Right atrium auricular region (tissue), 2 donors: ENCODE measurements at regions not wholly inside any gene's neighbourhood (a gene's known extent, or its start where the extent isn't known, plus 50 kb on each side); places are given as distances from the start of the nearest gene placed in this dataset.

Experiments
- DNase-seq: peaks from one replicate; pipeline ENCODE4 v3.0.0-alpha.2; 2019; ENCODE audit warnings: low spot score
- H3K27ac ChIP-seq, 2 donors: fragments of 200-600 bp; sonication (generic); 1 replicate in 1 of 2; 2 replicates in 1 of 2; pipeline ENCODE4 v1.5.1; 2016 to 2019
- H3K27me3 ChIP-seq, 2 donors: fragments of 200-600 bp; sonication (generic); one replicate each; pipeline versions ENCODE4 v1.5.1 to v1.6.0; 2017 to 2019
- H3K36me3 ChIP-seq: fragments of 200-600 bp; sonication (generic); one replicate; pipeline ENCODE4 v1.5.1; 2016
- H3K4me1 ChIP-seq, 2 donors: fragments of 200-600 bp; sonication (generic); one replicate each; pipeline versions ENCODE4 v1.5.1 to v1.6.0; 2017 to 2019
- H3K4me3 ChIP-seq, 2 donors: fragments of 200-600 bp; sonication (generic); 1 replicate in 1 of 2; 2 replicates in 1 of 2; pipeline ENCODE4 v1.5.1; 2017 to 2019; ENCODE audit warnings: mild to moderate bottlenecking in 1 of 2, moderate library complexity in 1 of 2
- H3K9me3 ChIP-seq, 2 donors: fragments of 200-600 bp; sonication (generic); one replicate each; pipeline ENCODE4 v1.5.1; 2019
- CTCF ChIP-seq, 2 donors: fragments of 200-600 bp; sonication (generic); IDR thresholded peaks; one replicate each; pipeline ENCODE4 v1.5.1; 2019; ENCODE audit warnings: antibody characterized with exemption in 2 of 2

DNA sequence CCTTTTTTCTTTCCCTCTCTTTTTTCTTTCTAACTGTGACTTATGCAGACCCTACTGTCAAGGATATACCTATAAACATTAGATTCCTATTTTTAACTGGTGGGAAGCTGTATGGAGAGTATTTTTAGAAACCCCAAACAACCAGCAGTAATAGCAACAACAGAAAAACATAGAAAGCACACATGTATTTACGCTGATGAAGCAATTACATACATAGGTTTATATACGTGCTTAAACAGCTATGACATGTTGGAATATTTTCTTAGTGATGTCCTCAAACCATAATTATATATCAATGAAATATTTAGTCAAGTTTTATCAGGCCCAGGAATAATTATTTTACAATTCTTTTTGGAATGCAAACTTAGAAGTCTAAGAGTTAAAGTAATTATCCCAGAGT is 294.3 kb upstream of the SOX4 start:
- H3K4me3 ChIP-seq, result no peak overlapping the region
- H3K9me3 ChIP-seq, result peaks cover 0 to 37% of the 10 kb centered on the region in 2 donors
- no peaks in the 10 kb centered on the region for H3K27me3 ChIP-seq
- no peak for TF ChIP-seq CTCF (IDR thresholded peaks at IDR 0.05)
- H3K4me1 ChIP-seq, result no peaks in the 10 kb centered on the region
- DNase-seq, result no peak
- H3K27ac ChIP-seq, result no peak overlapping the region
- no peaks in the 10 kb centered on the region for H3K36me3 ChIP-seq

DNA sequence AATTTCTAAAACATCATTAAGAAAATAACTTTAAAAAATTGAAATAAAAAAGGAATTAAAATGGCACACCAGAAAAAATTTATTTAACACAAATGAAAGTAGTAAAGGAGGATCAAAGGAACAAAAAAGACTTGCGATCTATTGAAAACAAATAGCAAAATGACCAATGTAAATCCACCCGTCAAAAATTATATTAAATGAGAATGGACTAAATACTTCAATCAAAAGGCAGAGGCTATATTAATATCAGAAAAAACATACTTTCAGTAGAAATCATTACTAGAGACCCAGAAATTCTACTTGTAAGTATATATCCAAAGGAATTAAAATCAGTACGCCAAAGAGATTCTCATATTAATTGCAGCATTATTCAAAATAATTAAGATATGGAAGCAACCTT is 293.1 kb upstream of the SOX4 start:
- Histone ChIP-seq H3K4me1 (no peaks in the 10 kb centered on the region), H3K4me3 (no peak overlapping the region), H3K27ac (no peak overlapping the region), H3K36me3 (no peaks in the 10 kb centered on the region), H3K27me3 (no peaks in the 10 kb centered on the region), H3K9me3 (peaks cover 0 to 37% of the 10 kb centered on the region in 2 donors)
- no peak for TF ChIP-seq CTCF (IDR thresholded peaks at IDR 0.05)
- no peak for DNase-seq

GRCh38 chr6:21305893-21306332 is 287.6 kb upstream of the SOX4 start:
- Histone ChIP-seq H3K4me3 (no peak overlapping the region), H3K27me3 (no peaks in the 10 kb centered on the region), H3K27ac (no peak overlapping the region), H3K9me3 (peaks cover 0 to 21% of the 10 kb centered on the region in 2 donors), H3K4me1 (no peaks in the 10 kb centered on the region), H3K36me3 (no peaks in the 10 kb centered on the region)
- no peak for DNase-seq
- peak in 1 of 2 donors; percentile 11 for TF ChIP-seq CTCF (IDR thresholded peaks at IDR 0.05)

DNA sequence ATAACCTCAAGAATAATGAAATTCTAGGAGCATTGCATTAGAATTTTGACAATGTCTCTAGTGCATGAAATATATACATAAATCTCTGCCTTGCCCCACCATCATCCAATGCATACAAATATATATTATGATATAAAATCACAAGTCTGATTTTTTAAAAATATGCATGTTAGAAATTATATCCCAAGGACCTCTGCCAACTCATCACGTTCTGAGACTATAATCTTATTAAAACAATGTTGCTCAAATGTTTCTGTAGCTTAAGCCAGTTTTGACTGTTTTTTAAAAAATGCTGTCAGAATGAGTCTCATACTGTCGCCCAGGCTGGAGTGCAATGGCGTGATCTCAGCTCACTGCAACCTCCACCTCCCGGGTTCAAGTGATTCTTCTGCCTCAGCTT is 287.0 kb upstream of the SOX4 start:
- DNase-seq, result no peak
- no peak for TF ChIP-seq CTCF (IDR thresholded peaks at IDR 0.05)
- H3K9me3 ChIP-seq, result peaks cover 0 to 20% of the 10 kb centered on the region in 2 donors
- H3K4me1 ChIP-seq, result no peaks in the 10 kb centered on the region
- H3K27ac ChIP-seq, result no peak overlapping the region
- no peaks in the 10 kb centered on the region for H3K27me3 ChIP-seq
- no peaks in the 10 kb centered on the region for H3K36me3 ChIP-seq
- H3K4me3 ChIP-seq, result no peak overlapping the region

DNA sequence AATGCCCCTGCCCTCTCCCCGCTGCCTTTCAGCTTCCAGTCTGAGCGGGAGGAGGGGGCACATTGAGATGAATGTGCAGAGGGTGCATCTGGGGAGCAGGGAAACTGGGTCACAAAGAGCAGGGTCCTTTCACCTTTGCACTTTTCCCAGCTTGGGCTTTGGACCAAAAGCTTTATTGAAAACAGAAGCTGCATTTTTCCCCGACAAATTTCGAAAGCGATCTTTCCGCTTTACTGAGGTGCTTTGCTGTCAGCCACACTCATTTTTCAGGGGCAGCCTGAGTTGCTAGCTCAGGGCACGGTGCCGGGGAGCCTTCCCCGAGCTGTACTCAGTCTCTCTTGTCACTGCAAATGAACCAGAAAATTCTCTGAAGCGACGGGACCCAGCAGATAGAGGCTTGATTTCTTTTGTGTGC is 283.7 kb upstream of the SOX4 start:
- Histone ChIP-seq H3K27ac (no peak overlapping the region), H3K9me3 (no peaks in the 10 kb centered on the region), H3K4me3 (no peak overlapping the region), H3K36me3 (no peaks in the 10 kb centered on the region), H3K27me3 (no peaks in the 10 kb centered on the region), H3K4me1 (no peaks in the 10 kb centered on the region)
- DNase-seq, result no peak
- no peak for TF ChIP-seq CTCF (IDR thresholded peaks at IDR 0.05)

- Histone ChIP-seq H3K9me3 (no peaks in the 10 kb centered on the region), H3K27me3 (no peaks in the 10 kb centered on the region), H3K4me1 (no peaks in the 10 kb centered on the region), H3K27ac (no peak overlapping the region), H3K4me3 (no peak overlapping the region), H3K36me3 (no peaks in the 10 kb centered on the region)
- no peak for TF ChIP-seq CTCF (IDR thresholded peaks at IDR 0.05)
- DNase-seq, result no peak
Observed at GRCh38 chr6:21310568-21311140, 282.9 kb upstream of the SOX4 start.
